ENCODE measurements at regions not wholly inside any gene's neighbourhood (a gene's known extent, or its start where the extent isn't known, plus 50 kb on each side); places are given as distances from the start of the nearest gene placed in this dataset.

GRCh38 chr15:99482993-99483392 lies 82.8 kb upstream of the MEF2A start:
- TF ChIP-seq, protein P1, sequence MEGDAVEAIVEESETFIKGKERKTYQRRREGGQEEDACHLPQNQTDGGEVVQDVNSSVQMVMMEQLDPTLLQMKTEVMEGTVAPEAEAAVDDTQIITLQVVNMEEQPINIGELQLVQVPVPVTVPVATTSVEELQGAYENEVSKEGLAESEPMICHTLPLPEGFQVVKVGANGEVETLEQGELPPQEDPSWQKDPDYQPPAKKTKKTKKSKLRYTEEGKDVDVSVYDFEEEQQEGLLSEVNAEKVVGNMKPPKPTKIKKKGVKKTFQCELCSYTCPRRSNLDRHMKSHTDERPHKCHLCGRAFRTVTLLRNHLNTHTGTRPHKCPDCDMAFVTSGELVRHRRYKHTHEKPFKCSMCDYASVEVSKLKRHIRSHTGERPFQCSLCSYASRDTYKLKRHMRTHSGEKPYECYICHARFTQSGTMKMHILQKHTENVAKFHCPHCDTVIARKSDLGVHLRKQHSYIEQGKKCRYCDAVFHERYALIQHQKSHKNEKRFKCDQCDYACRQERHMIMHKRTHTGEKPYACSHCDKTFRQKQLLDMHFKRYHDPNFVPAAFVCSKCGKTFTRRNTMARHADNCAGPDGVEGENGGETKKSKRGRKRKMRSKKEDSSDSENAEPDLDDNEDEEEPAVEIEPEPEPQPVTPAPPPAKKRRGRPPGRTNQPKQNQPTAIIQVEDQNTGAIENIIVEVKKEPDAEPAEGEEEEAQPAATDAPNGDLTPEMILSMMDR (IDR thresholded peaks at IDR 0.05): no peak
- Histone ChIP-seq H3K4me1 (ENCODE audit: control insufficient read depth in 1 of 2, insufficient read depth in 2 of 2, low read length in 2 of 2) (peaks cover 46 to 51% of the 10 kb centered on the region in 2 donors), H3K36me3 (replicated peaks in 1 of 2; ENCODE audit: control insufficient read depth in 1 of 2, insufficient read depth in 2 of 2, low read length in 2 of 2) (no peaks in the 10 kb centered on the region), H3K9ac (ENCODE audit: insufficient read depth, low read length, poor library complexity, severe bottlenecking) (no peak overlapping the region), H3K4me2 (replicated peaks; ENCODE audit: extremely low read depth, low read length, poor library complexity, severe bottlenecking) (no peak overlapping the region), H3K27ac (ENCODE audit: low read depth in 1 of 2, low read length in 2 of 2) (no peak overlapping the region), H3K9me3 (replicated peaks in 1 of 2; ENCODE audit: control insufficient read depth in 1 of 2, insufficient read depth in 1 of 2, low read length in 2 of 2) (no peaks in the 10 kb centered on the region), H4K20me1 (ENCODE audit: insufficient read depth, low read length) (no peaks in the 10 kb centered on the region), H3K27me3 (ENCODE audit: control insufficient read depth in 2 of 2, insufficient read depth in 2 of 2, low read length in 2 of 2) (no peaks in the 10 kb centered on the region), H3K79me2 (ENCODE audit: insufficient read depth, low read length) (no peaks in the 10 kb centered on the region), H2AFZ (ENCODE audit: insufficient read depth, low read depth, low read length, poor library complexity, severe bottlenecking) (no peak overlapping the region), H3K4me3 (replicated peaks in 1 of 3; ENCODE audit: low read depth in 2 of 3, low read length in 3 of 3) (no peak overlapping the region)
- 79% methylated on average over 4 of the region's 4 CpGs for WGBS (ENCODE audit: insufficient coverage)
- H3K4me3 Mint-ChIP-seq: no peak overlapping the region
- no peak for DNase-seq
- intact Hi-C loops (cut with micrococcal nuclease): no loop called here
- peaks cover 0 to 2% of the 10 kb centered on the region in 2 donors for H3K36me3 Mint-ChIP-seq
- H3K4me1 Mint-ChIP-seq: peaks cover 58% of the 10 kb centered on the region
- peaks cover 0 to 15% (median 12%) of the 10 kb centered on the region in 3 donors for H3K27me3 Mint-ChIP-seq (ENCODE audit: low read depth in 3 of 3)
- peaks cover 0 to 3% (median 0%) of the 10 kb centered on the region in 7 donors for H3K9me3 Mint-ChIP-seq
- H3K27ac Mint-ChIP-seq: no peak overlapping the region

DNA sequence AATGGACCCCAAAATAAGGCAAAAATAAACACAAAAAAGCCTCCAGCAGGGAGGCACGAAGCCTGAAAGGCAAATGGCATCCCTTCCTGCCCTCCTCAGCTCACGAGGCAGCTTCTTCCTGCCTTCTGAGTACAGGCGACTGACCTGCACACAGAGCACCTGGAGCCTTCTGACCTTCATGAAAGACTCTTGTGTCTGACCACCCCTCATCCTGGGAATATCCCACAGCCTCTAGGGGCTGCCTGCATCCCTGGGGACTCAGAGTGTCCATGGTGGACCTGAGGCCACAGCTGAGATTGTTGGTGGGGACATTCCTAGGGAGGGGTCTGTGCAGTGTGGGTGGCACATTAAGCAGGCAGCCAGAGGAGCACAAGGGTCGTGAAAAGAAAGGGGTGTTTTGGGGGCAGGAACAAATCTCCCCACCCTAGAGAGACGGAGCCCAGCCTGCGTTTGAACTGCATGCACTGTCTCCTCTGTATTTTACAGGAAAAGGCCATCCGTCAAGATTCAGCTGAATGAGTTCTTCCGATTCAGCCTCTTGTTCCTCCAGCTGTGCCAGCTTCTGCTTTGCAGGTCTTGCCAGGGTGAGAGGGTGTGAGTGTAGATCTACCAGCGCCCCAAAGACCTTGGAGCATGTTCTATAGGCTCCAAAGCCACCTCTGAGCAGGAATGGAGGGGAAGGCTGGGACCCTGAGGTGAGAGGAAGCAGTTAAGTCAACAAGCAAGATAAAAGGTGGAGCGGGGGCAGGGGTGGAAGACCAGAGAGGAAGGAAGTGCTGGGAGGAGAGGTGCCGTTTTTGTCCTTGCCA lies 80.4 kb upstream of the MEF2A start:
- peak overlapping the region in 1 of 3 experiments; percentile 52 for H3K4me3 ChIP-seq (replicated peaks in 1 of 3; ENCODE audit: low read depth in 2 of 3, low read length in 3 of 3)
- peak overlapping the region; percentile 77 to 89 for H3K4me3 Mint-ChIP-seq

More for the DNA sequence above, 80.4 kb upstream of the MEF2A start:
- peak in 2 of 3 donors; percentile 47 to 48 for DNase-seq
- Mint-ChIP-seq H3K36me3 (no peaks in the 10 kb centered on the region), H3K4me1 (peaks cover 40% of the 10 kb centered on the region), H3K27ac (peak overlapping the region; percentile 65 to 89 (median 71)), H3K27me3 (ENCODE audit: low read depth in 3 of 3) (peaks cover 2 to 17% (median 15%) of the 10 kb centered on the region in 3 donors), H3K9me3 (no peaks in the 10 kb centered on the region)
- H3K9ac ChIP-seq (ENCODE audit: insufficient read depth, low read length, poor library complexity, severe bottlenecking): peak overlapping the region; percentile 42
- peak overlapping the region; percentile 69 for H3K4me2 ChIP-seq (replicated peaks; ENCODE audit: extremely low read depth, low read length, poor library complexity, severe bottlenecking)
- no peaks in the 10 kb centered on the region for H3K9me3 ChIP-seq (replicated peaks in 1 of 2; ENCODE audit: control insufficient read depth in 1 of 2, insufficient read depth in 1 of 2, low read length in 2 of 2)
- intact Hi-C loops (cut with micrococcal nuclease): no loop called here
- H3K4me1 ChIP-seq (ENCODE audit: control insufficient read depth in 1 of 2, insufficient read depth in 2 of 2, low read length in 2 of 2): peaks cover 29 to 33% of the 10 kb centered on the region in 2 donors
- H2AFZ ChIP-seq (ENCODE audit: insufficient read depth, low read depth, low read length, poor library complexity, severe bottlenecking): peak overlapping the region; percentile 66
- H4K20me1 ChIP-seq (ENCODE audit: insufficient read depth, low read length): no peaks in the 10 kb centered on the region
- H3K27ac ChIP-seq (ENCODE audit: low read depth in 1 of 2, low read length in 2 of 2): peak overlapping the region; percentile 11 to 68
- no peaks in the 10 kb centered on the region for H3K27me3 ChIP-seq (ENCODE audit: control insufficient read depth in 2 of 2, insufficient read depth in 2 of 2, low read length in 2 of 2)
- 21% methylated on average over 8 of the region's 11 CpGs for WGBS (ENCODE audit: insufficient coverage)
- no peaks in the 10 kb centered on the region for H3K36me3 ChIP-seq (replicated peaks in 1 of 2; ENCODE audit: control insufficient read depth in 1 of 2, insufficient read depth in 2 of 2, low read length in 2 of 2)
- H3K79me2 ChIP-seq (ENCODE audit: insufficient read depth, low read length): no peaks in the 10 kb centered on the region
- TF ChIP-seq, protein P1 (IDR thresholded peaks at IDR 0.05): no peak
